ENCODE measurements at regions not wholly inside any gene's neighbourhood (a gene's known extent, or its start where the extent isn't known, plus 50 kb on each side); places are given as distances from the start of the nearest gene placed in this dataset.

GRCh38 chr14:101040538-101041442 is 137.3 kb upstream of the RTL1 start:
- in situ Hi-C loops (cut with HindIII; ENCODE audit: low sequenced_read_pairs): no loop called here

DNA sequence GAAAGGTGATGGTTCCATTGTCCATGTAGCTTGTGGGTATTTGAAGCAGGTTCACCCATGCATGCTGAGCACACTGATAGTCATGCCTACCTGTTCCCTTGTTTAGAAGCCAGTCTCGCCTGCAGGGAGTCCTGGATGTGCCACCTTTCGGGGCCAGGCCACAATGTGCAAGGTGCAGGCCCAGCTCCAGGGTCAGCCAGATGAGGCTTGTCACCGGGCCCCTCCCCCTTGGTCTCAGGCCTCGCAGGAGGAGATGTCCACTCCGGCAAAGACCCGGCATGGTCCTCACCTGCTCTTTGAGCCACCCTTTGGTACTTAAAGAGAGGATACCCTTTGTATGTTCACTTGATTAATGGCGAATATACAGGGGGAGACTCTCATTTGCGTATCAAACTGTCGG is 140.4 kb upstream of the RTL1 start:
- in situ Hi-C loops (cut with HindIII; ENCODE audit: low sequenced_read_pairs): no loop called here

- in situ Hi-C loops (cut with HindIII; ENCODE audit: low sequenced_read_pairs): no loop called here
Measured at GRCh38 chr14:101044741-101045140, 141.2 kb upstream of the RTL1 start.

DNA sequence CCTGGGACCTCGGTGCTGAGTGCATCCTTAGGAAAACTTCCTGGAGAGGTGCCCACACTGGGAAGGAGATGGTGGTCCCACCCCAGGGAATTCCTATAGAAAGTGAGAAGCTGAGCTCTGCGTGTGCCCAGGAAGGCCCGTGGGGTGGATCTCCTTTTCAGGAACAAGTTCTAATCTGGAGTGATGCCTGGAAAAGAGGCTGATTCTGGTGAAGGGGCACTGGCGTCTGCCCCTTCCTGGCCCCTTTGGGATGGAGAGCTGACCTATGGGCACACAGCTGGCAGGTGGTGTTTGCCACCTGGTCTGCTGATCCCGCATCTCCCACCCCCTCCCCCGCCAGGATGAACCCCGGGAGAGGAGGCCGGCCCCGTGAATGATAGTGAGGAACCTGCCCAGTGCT is 142.0 kb upstream of the RTL1 start:
- in situ Hi-C loops (cut with HindIII; ENCODE audit: low sequenced_read_pairs): no loop called here

GRCh38 chr14:101046071-101046470 is 142.5 kb upstream of the RTL1 start:
- in situ Hi-C loops (cut with HindIII; ENCODE audit: low sequenced_read_pairs): no loop called here

DNA sequence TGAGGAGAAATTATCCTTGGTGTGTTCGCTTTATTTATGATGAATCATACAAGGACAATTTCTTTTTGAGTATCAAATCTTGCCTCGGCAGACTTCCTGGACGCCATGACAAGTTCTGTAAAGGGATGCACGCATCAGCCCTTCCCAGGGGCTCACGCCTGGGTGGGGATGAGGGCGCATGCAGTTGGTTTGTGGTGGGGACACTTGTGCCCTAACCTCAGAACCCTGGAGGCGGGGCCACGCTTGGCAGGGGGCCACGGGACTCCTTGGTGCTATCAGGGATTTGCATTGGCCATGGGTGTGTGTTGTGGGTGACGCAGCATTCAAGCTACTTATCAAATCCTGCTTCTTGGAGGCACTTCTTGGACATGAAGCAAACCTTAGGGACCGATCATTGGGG is 143.8 kb upstream of the RTL1 start:
- in situ Hi-C loops (cut with HindIII; ENCODE audit: low sequenced_read_pairs): no loop called here

DNA sequence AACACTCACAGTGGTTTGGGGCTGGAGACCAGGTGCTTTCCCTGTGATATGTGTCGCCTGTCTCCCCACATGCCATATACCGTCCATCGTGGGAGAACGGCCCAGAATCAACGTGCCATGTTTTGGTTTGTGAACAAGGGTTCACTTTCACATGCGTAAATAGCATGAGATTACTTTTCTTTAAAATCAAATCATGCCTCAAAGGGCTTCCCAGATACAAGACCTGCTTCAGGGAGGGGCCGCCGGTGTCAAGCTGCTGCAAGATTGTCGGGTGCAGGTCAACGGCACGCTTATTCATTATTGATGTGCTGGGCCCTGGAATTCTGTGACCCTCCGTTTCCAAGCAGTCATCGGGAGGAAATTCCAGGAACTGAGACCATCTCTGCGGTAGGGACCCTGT is 145.2 kb upstream of the RTL1 start:
- in situ Hi-C loops (cut with HindIII; ENCODE audit: low sequenced_read_pairs): no loop called here

DNA sequence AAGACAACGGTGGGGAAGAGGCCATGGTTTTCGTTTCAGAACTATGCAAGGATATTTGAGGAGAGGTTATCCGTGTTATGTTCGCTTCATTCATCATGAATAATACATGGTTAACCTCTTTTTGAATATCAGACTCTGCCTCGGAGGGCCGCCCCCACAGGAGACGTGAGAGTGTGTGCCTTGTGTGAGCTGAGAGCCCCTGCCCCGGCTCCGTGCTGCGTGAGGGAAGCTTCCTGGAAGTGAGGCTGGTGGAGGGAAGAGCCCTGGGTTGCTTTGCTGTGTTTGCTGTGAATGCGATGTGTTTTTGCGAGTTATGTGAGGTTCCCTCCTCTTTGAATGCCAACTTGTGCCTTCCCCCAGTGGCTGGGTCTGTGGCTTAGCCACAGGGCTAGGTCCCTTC is 146.0 kb upstream of the RTL1 start:
- in situ Hi-C loops (cut with HindIII; ENCODE audit: low sequenced_read_pairs): no loop called here

DNA sequence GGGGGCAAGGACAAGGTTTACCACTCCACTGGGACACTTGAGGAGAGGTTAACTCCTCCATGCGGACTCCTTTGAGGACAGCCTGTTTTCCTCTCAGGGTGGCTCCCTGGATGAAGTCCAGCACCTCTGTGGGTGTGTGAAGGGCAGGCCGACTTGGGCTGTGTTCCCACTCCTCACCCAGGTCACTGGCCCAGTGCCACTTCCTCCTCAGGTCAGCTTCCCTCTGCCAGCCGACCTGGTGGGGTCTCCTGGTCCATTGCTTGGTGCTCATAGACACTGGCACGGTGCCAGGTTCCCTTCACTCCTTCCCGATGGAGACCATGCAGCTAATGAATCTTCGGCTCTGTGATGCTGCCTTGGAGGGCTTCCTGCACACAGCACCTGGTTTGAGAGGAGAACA is 146.4 kb upstream of the RTL1 start:
- in situ Hi-C loops (cut with HindIII; ENCODE audit: low sequenced_read_pairs): no loop called here

- in situ Hi-C loops (cut with HindIII; ENCODE audit: low sequenced_read_pairs): no loop called here
Measured at GRCh38 chr14:101050901-101051490, 147.5 kb upstream of the RTL1 start.

- in situ Hi-C loops (cut with HindIII; ENCODE audit: low sequenced_read_pairs): no loop called here
Measured at GRCh38 chr14:101054671-101055070, 151.1 kb upstream of the RTL1 start.

DNA sequence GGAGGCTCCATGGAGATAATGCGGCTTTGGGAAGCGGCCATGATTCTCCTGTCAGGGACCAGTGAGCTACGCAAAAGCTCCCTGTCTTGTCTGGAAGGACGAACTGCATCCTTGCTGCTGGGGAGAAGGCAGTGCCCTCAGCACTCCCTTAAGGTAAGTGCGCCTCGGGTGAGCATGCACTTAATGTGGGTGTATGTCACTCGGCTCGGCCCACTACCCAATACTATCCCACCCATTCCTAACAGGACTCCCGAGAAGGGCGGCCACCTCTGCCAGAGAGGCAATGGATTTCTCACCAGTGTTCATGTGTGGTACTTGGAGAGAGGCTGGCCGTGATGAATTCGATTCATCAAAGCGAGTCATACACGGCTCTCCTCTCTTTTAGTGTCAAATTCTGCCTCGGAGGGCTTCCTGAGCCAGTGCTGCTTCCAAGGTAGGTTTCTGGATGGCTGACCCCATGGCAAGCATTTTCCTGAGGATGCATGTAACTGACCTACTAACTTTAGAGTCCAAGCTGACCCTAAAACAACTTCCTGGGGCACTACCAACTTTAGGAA is 151.7 kb upstream of the RTL1 start:
- in situ Hi-C loops (cut with HindIII; ENCODE audit: low sequenced_read_pairs): no loop called here

GRCh38 chr14:101055776-101056374 is 152.4 kb upstream of the RTL1 start:
- in situ Hi-C loops (cut with HindIII; ENCODE audit: low sequenced_read_pairs): no loop called here

GRCh38 chr14:101056446-101056845 is 152.9 kb upstream of the RTL1 start:
- in situ Hi-C loops (cut with HindIII; ENCODE audit: low sequenced_read_pairs): no loop called here

GRCh38 chr14:101057394-101057793 is 153.9 kb upstream of the RTL1 start:
- in situ Hi-C loops (cut with HindIII; ENCODE audit: low sequenced_read_pairs): no loop called here

GRCh38 chr14:101058571-101058970 is 155.0 kb upstream of the RTL1 start:
- in situ Hi-C loops (cut with HindIII; ENCODE audit: low sequenced_read_pairs): no loop called here

DNA sequence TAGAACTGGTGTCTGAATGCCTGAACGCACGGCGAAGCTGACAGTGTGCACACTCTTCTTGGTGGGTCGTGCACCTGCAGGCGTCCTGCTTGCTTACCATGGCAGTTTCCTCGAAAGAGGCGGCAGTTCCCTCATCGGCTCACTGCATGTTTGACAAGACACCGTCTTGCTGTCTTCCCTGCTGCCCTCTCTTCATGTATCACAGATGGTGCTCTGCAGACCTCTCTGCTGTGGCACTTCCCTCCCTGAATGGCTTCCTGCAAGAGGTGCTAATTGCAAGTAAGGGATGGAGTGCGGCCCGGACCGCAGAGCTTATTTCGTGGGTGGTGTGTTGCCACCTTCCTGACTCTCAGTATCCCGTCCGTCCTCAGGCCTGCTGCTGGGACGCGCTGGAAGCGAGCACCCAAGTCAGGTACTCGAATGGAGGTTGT is 156.7 kb upstream of the RTL1 start:
- in situ Hi-C loops (cut with HindIII; ENCODE audit: low sequenced_read_pairs): no loop called here

DNA sequence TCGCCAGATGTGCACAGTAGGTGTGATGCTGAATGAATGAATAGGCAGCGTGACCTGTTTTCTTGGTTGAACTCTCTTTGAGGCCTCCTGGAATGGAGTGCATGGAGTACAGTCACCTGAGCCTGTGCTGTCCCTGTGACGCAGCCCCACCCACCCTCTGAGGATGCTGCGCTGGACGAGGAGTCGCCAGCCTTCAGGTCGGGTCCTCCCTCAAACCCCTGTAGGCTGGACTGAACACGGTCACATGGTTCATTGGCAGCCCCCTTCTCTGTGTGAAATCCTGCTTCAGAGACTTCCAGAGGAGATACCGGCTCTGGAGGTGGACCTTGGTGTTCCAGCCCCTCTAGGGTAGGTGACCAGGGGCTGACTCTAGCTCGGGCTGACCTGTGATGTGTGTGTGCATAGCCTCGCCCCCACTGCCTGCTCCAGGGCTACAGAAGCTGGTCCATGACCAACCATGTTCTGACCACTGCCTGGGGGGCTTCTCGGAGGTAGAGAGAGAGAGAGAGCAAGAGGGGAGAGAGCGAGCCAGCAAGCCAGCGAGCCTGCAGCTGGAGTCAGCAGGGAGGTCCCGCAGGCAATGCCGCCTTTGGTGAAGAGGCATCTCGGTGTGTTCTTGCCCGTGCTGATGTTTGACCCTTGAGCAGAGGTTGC is 158.0 kb upstream of the RTL1 start:
- in situ Hi-C loops (cut with HindIII; ENCODE audit: low sequenced_read_pairs): no loop called here

DNA sequence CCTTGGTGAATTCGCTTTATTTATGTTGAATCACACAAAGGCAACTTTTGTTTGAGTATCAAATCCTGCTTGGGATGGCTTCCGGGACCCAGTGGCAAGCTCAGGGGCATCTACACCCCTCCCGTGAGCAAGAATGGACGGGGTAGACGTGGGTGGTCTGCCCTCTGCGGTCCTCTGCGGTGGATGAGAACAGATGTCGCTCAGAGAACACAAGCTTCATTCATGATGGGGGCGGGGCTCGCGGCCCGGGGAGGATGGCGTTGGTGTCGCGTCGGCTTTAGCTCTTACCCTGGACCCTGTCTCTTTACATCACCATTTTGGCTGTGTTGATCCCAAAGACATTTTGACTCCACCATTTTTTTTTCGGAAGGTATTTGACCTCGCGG is 158.5 kb upstream of the RTL1 start:
- in situ Hi-C loops (cut with HindIII; ENCODE audit: low sequenced_read_pairs): no loop called here

GRCh38 chr14:101062601-101063000 is 159.1 kb upstream of the RTL1 start:
- in situ Hi-C loops (cut with HindIII; ENCODE audit: low sequenced_read_pairs): no loop called here

DNA sequence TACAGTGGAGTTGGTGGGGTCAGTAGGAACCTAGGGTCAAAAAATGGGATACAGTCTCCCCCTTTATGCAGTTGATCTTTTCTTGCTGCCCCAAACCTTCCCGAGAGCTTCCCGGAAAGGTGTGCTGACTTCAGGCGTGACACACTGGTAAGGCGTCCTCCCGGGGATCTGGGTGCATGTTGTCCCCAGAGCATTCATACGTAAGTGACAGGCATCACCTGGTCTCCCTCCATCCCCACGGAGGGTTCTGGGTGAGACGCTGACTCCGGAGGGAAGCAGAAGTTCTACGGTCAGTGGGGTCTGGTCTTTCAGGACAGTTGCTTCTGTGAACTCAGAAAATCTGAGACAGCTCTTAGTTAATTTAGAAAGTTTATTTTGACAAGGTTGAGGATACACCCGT is 159.6 kb upstream of the RTL1 start:
- in situ Hi-C loops (cut with HindIII; ENCODE audit: low sequenced_read_pairs): no loop called here

Data from DLD1 (cell line).